ENCODE measurements at regions not wholly inside any gene's neighbourhood (a gene's known extent, or its start where the extent isn't known, plus 50 kb on each side); places are given as distances from the start of the nearest gene placed in this dataset.

DNA sequence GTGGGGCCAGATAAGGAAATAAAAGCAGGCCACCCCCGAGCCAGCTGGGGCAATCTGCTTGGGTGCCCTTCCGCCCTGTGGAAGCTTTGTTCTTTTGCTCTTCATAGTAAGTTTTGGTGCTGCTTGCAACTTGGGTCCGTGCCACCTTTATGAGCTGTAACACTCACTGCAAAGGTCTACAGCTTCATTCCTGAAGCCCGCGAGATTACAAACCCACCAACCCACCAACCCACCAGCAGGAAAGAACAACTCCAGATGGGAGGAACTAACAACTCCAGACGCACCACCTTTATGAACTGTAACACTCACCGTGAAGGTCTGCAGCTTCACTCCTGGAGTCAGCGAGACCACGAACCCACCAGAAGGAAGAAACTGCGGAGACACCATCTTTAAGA lies 84.2 kb upstream of the ARRDC4 start:
- no peak for DNase-seq (ENCODE audit: low read depth in 2 of 2)

DNA sequence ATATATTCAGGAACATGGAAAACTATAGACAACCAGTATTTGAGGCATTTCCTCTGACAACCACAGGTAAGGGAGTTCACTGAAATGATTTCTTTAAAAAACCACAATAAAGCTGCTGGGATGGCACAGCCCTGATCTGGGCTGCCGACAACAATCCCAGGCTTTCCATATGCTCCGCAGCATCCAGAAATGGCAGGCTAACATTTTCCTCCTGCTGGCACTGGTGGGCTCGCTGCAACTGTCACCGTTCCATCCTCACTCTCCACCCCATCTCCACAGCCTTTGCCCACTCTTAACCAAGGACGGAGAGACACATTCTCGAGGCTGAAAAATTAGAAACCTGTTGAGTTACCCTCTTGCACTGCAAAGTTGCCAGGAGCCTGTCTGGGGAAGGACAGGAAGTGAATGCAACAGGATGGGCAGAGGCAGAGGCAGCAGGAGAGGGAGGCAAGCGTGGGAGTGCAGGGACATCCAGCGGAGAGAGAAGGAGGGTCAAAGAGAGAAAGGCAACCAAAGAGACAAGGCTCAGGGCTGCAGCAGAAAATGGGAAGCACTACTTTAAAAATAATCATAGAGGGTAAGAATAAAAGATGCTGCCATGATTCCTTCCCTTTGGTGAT lies 79.0 kb upstream of the ARRDC4 start:
- DNase-seq (ENCODE audit: low read depth in 2 of 2), result no peak

DNA sequence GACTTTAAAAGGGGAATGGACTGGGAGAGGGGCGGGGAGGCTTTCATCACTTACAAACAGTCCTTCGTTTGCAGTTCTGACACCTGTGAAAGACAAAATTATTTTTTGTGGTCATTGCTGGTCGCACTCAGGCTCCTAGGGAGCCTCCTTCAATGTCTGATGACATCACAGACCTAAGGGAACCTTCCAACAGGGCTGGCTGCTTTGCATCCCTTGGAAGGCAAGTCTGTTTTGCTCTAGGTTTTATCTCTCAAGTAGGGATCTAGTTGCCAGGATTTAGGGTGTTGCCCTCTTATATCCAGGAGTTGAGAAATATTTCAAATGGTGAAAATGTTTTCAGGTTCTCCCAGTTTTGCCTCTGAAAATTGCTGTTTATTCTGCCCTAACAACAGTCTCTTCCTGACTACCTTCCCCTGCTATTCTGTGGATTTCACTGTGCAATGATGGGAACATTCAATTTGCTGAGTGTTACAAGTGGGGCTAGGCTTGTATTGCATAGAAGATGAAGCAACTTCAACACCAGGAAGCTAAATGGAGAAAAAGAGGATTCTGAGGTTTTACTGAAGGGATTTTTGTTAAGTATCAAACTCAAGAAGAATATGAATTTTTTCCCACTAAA lies 75.9 kb upstream of the ARRDC4 start:
- no peak for DNase-seq (ENCODE audit: low read depth in 2 of 2)

DNA sequence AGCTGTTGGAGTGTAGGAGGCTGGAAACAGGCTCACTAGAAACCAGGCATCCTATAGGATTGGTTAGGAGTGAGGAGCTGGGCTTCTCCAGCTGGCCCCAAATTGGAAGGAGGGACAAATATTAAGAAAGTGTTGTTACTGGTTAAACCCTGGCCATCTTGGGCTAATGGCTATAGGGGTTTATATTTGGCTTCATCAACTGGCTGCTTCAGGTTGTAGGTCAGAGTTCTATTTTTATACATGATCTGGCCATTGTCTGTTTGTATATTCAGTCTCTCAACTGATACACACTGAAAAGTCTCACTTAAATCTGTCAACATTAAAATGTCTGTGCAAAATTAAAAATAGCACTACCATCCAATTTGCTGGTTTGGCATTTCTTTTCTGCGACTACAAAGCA lies 70.2 kb upstream of the ARRDC4 start:
- no peak for DNase-seq (ENCODE audit: low read depth in 2 of 2)

GRCh38 chr15:97892167-97892938 lies 68.2 kb upstream of the ARRDC4 start:
- DNase-seq (ENCODE audit: low read depth in 2 of 2), result no peak

- DNase-seq (ENCODE audit: low read depth in 2 of 2), result no peak
Measured at GRCh38 chr15:97893967-97894366, 66.5 kb upstream of the ARRDC4 start.

DNA sequence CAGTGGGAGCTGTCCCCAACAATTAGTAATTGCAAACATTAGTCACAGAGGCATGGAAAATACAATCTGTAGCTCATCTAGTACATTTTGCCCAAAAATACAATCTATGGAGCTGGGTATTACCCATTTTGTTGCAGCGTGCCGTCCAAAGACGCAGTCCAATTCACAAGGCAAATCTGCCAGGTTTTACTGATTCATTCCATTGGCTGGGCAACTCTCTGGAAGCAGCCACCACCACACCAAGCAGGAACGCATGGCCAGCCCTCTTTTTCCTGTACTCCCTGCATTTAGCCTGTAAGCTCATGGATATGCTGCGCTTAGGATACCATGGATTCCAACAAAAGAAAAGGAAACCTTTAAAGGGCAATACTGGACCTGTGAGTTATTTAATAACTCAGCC lies 60.5 kb upstream of the ARRDC4 start:
- no peak for DNase-seq (ENCODE audit: low read depth in 2 of 2)

DNA sequence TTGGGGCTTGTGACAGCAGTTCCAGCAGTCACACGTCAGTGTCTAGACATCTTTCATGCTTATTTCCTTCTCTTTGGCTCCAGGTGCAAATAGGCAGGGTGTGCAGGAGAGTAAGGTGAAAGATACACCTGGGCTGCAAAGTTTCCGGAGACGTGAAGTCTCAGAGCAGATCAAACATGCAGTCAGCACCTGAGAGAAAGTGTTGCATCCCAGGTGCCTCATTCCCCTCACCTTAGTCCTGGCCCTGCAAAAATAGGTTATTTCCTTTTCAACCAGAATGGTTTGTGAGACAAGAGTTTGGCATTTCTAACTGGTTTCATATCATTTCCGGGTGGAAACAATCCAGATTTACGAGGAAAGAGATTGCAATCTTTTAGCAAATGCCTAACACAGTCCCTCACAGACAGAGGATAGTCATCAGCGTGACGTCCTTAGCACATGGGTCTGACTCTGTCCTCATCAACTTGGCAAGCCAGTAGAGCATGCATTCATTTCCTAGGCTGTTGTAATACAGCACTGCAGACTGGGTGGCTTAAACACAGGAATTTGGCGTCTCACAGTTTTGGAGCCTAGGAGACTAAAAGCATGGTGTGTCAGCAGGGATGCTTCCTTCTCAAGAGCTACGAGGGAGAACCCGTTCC lies 58.2 kb upstream of the ARRDC4 start:
- DNase-seq (ENCODE audit: low read depth in 2 of 2), result no peak

GRCh38 chr15:97903560-97903959 lies 56.9 kb upstream of the ARRDC4 start:
- no peak for DNase-seq (ENCODE audit: low read depth in 2 of 2)

- peak in 1 of 2 donors; percentile 19 for DNase-seq (ENCODE audit: low read depth in 2 of 2)
Measured at GRCh38 chr15:97903971-97904572, 56.4 kb upstream of the ARRDC4 start.

DNA sequence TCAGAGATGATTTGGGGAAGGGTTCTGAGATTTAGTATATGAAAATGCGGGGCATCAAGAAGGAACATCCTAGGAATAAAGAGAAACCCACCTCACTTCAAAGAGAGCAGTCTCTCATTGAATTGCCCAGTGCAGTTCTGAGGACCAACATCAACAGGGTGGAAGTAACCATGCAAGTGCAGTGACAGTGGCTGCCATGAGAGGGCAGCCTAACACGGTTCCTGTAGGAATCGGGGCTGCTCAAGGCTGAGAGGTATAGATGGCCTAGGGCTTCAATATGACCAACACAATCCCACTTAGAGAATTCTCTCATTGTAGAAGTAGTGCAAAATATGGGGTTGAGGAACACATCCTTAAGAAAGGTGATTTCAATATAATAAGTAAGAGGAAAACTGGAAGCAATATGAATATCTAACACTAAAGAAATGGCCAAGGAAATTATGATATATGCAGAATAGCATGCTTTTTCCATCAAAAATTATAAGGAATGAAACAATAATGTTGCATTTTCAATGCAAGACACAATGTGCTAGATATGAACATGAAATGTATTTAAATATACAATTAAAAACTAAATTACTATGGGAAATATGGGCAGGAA lies 51.1 kb upstream of the ARRDC4 start:
- peak; percentile 30 to 40 for DNase-seq (ENCODE audit: low read depth in 2 of 2)
